Endothelial cell (in vitro differentiated cells): ENCODE measurements at regions not wholly inside any gene's neighbourhood (a gene's known extent, or its start where the extent isn't known, plus 50 kb on each side); places are given as distances from the start of the nearest gene placed in this dataset.
"Not testable (repeated sequence)": the region's sequence is repeated elsewhere in the genome, so short reads cannot be mapped to it uniquely, and the experiment has no call there.

ENCODE experiments used
- DNase-seq: peaks from one replicate; pipeline ENCODE4 v3.0.0; 2021; ENCODE audit warnings: low spot score
- H3K27ac Mint-ChIP-seq: one replicate; pipeline ENCODE4 v1.8.0; 2021; ENCODE audit warnings: mixed read lengths, inconsistent platforms; ENCODE audit not compliant: unreplicated experiment
- H3K27me3 Mint-ChIP-seq: one replicate; pipeline ENCODE4 v1.8.0; 2021; ENCODE audit warnings: mild to moderate bottlenecking, moderate library complexity, mixed read lengths, inconsistent platforms; ENCODE audit not compliant: unreplicated experiment
- H3K36me3 Mint-ChIP-seq: one replicate; pipeline ENCODE4 v1.8.0; 2021; ENCODE audit warnings: mild to moderate bottlenecking, low read depth, mixed read lengths, inconsistent platforms; ENCODE audit not compliant: unreplicated experiment
- H3K4me1 Mint-ChIP-seq: one replicate; pipeline ENCODE4 v1.8.0; 2021; ENCODE audit warnings: mild to moderate bottlenecking, mixed read lengths, inconsistent platforms; ENCODE audit not compliant: unreplicated experiment
- H3K4me3 Mint-ChIP-seq: one replicate; pipeline ENCODE4 v1.8.0; 2021; ENCODE audit warnings: mild to moderate bottlenecking, mixed read lengths, inconsistent platforms; ENCODE audit not compliant: unreplicated experiment
- H3K9me3 Mint-ChIP-seq: one replicate; pipeline ENCODE4 v1.8.0; 2021; ENCODE audit warnings: mixed read lengths, inconsistent platforms; ENCODE audit not compliant: unreplicated experiment
- TF ChIP-seq, protein P1 (sequence below): fragments of 200-600 bp; sonication (generic); IDR thresholded peaks from one replicate; pipeline ENCODE4 v1.5.0; 2021; ENCODE audit warnings: antibody characterized with exemption; ENCODE audit not compliant: unreplicated experiment

DNA sequence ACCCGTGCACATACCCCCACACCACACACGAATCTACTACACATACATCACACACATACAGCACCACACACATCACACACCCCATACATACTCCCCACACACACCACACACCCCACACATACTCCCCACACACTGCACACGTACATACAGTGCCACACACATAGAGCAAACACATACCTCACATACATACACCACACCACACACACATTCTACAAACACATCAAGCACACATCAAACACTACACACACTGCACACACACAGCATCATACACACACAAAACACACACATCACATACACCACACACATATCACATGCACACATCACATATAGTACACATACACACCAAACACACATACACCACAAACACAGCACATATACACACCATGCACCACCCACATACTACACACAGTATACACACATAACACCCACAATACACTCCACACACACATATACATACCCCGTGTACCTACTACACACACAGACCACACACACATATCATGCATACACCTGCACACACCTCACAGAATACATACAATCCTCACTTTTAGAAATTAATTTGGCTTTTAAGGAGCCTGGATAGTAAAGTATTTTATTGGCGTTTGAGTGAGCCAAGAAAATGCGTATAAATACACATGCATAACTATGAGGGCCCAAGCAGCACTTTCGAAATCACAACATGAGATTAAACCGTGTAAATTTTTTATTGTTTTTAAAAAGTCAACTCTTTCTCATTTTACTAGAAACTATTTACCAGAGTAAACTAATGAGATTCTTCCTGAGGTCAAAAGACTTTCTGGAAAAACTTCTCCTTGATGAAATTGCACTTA is 1461.4 kb downstream of the FOXD4L5 start:
- Mint-ChIP-seq H3K36me3 (peaks cover 10% of the 10 kb centered on the region), H3K4me3 (peak overlapping the region; percentile 74), H3K27ac (peak overlapping the region; percentile 62), H3K9me3 (peaks cover 20% of the 10 kb centered on the region), H3K27me3 (peaks cover 19% of the 10 kb centered on the region)
- not testable (repeated sequence) for H3K4me1 Mint-ChIP-seq, DNase-seq

DNA sequence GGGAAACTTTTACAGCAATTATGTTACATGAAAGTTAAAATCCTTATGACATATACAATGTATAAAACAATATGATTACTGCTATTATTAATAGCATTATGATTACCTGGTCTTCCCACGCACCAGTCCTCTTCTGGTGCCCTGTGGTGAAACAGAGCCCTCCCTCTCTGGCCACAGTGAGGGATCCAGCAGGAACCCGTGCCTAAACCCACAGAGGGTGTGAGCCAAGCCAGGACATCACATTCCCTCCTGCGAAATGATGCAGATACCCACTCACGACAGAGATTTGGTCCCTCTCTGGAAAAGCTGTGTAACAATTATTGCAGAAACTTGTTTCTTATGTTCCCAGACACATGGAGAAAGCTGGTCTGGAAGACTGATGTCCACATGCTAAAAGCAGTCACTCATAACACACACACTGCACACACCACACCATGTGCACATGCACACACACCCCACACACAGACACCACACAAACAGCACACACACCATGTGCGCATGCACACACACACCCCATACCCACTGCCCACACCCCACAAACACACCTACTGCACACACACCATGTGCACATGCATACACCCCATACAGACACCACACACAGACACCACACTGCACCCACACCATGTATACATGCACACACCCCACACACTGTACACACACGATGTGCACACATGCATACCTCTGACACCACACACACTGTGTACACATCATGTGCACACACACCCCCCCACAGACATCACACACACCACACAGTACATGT is 1462.2 kb downstream of the FOXD4L5 start:
- H3K4me3 Mint-ChIP-seq, H3K4me1 Mint-ChIP-seq, DNase-seq, H3K27ac Mint-ChIP-seq: not testable (repeated sequence)
- Mint-ChIP-seq H3K9me3 (peaks cover 23% of the 10 kb centered on the region), H3K36me3 (peaks cover 14% of the 10 kb centered on the region), H3K27me3 (peaks cover 23% of the 10 kb centered on the region)

DNA sequence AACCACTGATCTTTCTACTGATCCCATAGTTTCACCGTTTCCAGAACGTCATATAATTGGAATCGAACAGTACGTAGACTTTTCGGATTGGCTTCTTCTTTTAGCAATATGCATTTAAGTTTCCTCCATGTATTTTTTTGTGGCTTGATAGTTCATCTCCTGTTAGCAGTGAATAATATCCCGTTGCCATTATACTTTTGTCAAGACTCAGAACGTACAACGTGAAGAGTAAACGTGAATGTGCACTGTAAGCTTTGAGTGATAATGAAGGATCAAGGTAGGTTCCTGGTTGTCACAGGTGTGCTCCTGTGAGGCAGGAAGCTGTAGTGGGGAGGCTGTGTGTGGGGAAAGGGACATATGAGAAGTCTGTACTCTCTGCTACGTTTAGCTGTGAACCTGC is 1463.7 kb downstream of the FOXD4L5 start:
- Mint-ChIP-seq H3K9me3 (peaks cover 35% of the 10 kb centered on the region), H3K27me3 (peaks cover 38% of the 10 kb centered on the region), H3K4me1 (peaks cover 13% of the 10 kb centered on the region), H3K36me3 (peaks cover 16% of the 10 kb centered on the region)
- not testable (repeated sequence) for DNase-seq, H3K4me3 Mint-ChIP-seq, H3K27ac Mint-ChIP-seq

DNA sequence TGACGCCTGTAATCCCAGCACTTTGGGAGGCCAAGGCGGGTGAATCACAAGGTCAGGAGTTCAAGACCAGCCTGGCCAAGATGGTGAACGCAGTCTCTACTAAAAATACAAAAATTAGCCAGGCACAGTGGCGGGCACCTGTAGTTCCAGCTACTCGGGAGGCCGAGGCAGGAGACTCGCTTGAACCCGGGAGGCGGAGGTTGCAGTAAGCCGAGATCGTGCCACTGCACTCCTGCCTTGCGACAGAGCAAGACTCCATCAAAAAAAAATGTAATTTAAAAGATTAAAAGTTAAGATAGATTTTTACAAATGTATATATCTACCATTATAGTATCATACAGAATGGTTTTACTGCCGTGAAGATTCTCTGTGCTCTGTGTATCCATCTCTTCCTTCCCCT is 1464.1 kb downstream of the FOXD4L5 start:
- peaks cover 13% of the 10 kb centered on the region for H3K4me1 Mint-ChIP-seq
- H3K36me3 Mint-ChIP-seq: peaks cover 19% of the 10 kb centered on the region
- H3K27me3 Mint-ChIP-seq: peaks cover 41% of the 10 kb centered on the region
- H3K9me3 Mint-ChIP-seq: peaks cover 39% of the 10 kb centered on the region
- H3K4me3 Mint-ChIP-seq, DNase-seq, H3K27ac Mint-ChIP-seq: not testable (repeated sequence)

DNA sequence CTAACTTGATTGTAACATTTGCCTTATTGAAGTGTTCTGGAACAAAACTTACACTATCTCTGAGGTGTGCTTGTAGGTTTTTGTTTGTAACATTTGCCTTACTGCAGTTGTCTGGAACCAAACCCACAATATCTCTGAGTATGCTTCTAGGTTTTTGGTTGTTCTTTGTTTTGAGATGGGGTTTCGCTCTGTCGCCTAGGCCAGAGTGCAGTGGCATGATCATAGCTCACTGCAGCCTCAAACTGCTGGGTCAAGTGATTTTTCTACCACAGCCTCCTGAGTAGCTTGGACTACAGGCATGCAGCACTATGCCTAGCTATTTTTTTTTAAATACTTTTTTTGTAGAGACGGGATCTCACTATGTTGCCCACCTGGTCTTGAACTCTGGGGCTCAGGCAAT is 1464.6 kb downstream of the FOXD4L5 start:
- Mint-ChIP-seq H3K4me1 (peaks cover 13% of the 10 kb centered on the region), H3K36me3 (peaks cover 21% of the 10 kb centered on the region), H3K9me3 (peaks cover 43% of the 10 kb centered on the region), H3K27me3 (peaks cover 42% of the 10 kb centered on the region)
- H3K4me3 Mint-ChIP-seq, DNase-seq, H3K27ac Mint-ChIP-seq: not testable (repeated sequence)

DNA sequence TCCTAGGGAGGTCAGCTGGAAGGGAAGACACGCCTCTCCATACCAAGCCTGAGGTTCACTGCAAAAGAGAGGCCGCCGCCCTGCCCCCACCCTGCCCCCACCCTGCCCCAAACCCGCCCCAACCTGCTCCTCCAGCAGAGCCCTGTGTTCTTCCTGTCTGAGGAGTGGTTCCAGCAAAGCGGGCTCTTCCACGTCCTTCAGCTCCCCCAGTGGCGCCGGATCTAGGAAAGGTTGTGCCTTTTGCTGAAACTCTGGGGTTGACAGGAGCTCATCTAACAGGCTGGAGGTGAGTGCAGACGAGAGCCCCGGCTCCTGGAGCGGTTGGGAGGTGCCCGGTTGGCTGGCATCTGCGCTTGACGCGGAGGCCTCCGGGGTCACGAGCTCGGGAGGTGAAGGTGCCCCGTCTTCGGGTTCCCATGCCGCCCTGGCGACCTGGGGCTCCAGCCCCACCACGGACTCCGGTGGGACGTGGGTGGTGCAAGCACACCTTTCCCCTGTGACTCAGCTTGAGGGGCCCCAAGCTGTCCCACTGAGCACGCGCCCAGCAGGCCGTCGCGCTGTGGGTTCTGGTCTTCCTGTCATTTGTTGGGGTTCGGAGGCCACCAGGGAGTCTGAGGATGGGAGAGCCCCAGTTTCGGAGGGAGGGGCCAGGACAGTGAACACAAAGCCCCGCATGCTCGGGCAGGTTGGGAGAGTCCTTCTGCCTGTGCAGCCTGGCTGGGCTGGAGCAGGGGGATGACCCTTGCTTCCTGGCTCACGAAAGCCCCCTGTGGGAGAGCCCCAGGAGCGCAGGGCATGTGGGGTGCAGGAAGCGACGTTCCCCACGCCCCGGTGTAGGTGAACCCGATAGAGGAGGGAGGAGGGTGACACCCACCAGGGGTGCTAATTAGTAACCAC is 1467.1 kb downstream of the FOXD4L5 start:
- TF ChIP-seq, protein P1, sequence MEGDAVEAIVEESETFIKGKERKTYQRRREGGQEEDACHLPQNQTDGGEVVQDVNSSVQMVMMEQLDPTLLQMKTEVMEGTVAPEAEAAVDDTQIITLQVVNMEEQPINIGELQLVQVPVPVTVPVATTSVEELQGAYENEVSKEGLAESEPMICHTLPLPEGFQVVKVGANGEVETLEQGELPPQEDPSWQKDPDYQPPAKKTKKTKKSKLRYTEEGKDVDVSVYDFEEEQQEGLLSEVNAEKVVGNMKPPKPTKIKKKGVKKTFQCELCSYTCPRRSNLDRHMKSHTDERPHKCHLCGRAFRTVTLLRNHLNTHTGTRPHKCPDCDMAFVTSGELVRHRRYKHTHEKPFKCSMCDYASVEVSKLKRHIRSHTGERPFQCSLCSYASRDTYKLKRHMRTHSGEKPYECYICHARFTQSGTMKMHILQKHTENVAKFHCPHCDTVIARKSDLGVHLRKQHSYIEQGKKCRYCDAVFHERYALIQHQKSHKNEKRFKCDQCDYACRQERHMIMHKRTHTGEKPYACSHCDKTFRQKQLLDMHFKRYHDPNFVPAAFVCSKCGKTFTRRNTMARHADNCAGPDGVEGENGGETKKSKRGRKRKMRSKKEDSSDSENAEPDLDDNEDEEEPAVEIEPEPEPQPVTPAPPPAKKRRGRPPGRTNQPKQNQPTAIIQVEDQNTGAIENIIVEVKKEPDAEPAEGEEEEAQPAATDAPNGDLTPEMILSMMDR: no peak
- DNase-seq: peak; percentile 54
- peaks cover 38% of the 10 kb centered on the region for H3K9me3 Mint-ChIP-seq
- H3K27me3 Mint-ChIP-seq: peaks cover 42% of the 10 kb centered on the region
- peak overlapping the region; percentile 68 for H3K4me3 Mint-ChIP-seq
- H3K4me1 Mint-ChIP-seq: peaks cover 9% of the 10 kb centered on the region
- no peak overlapping the region for H3K27ac Mint-ChIP-seq
- peaks cover 18% of the 10 kb centered on the region for H3K36me3 Mint-ChIP-seq
